ENCODE measurements at regions not wholly inside any gene's neighbourhood (a gene's known extent, or its start where the extent isn't known, plus 50 kb on each side); places are given as distances from the start of the nearest gene placed in this dataset.

GRCh38 chr2:144950899-144951560 lies 431.1 kb upstream of the ZEB2 start:
- Histone ChIP-seq H3K9me3 (ENCODE audit: low read depth, low read length) (no peaks in the 10 kb centered on the region), H3K4me3 (ENCODE audit: low read length) (no peak overlapping the region), H3K27me3 (ENCODE audit: insufficient read depth, low read length) (no peaks in the 10 kb centered on the region), H3K4me1 (ENCODE audit: insufficient read depth, low read length) (peaks cover 8% of the 10 kb centered on the region)

- no peak overlapping the region for H3K4me3 ChIP-seq (ENCODE audit: low read length)
- H3K4me1 ChIP-seq (ENCODE audit: insufficient read depth, low read length): peaks cover 8% of the 10 kb centered on the region
- H3K9me3 ChIP-seq (ENCODE audit: low read depth, low read length): no peaks in the 10 kb centered on the region
- H3K27me3 ChIP-seq (ENCODE audit: insufficient read depth, low read length): no peaks in the 10 kb centered on the region
Observed at GRCh38 chr2:144948205-144948855, 428.4 kb upstream of the ZEB2 start.

- Histone ChIP-seq H3K27me3 (ENCODE audit: insufficient read depth, low read length) (no peaks in the 10 kb centered on the region), H3K9me3 (ENCODE audit: low read depth, low read length) (no peaks in the 10 kb centered on the region), H3K4me1 (ENCODE audit: insufficient read depth, low read length) (peaks cover 8% of the 10 kb centered on the region), H3K4me3 (ENCODE audit: low read length) (no peak overlapping the region)
Observed at GRCh38 chr2:144947709-144948037, 427.8 kb upstream of the ZEB2 start.

- H3K27me3 ChIP-seq (ENCODE audit: insufficient read depth, low read length): no peaks in the 10 kb centered on the region
- H3K9me3 ChIP-seq (ENCODE audit: low read depth, low read length): no peaks in the 10 kb centered on the region
- H3K4me1 ChIP-seq (ENCODE audit: insufficient read depth, low read length): peaks cover 8% of the 10 kb centered on the region
- H3K4me3 ChIP-seq (ENCODE audit: low read length): no peak overlapping the region
Observed at GRCh38 chr2:144946263-144946662, 426.3 kb upstream of the ZEB2 start.

GRCh38 chr2:144944546-144945220 lies 424.8 kb upstream of the ZEB2 start:
- H3K4me3 ChIP-seq (ENCODE audit: low read length): no peak overlapping the region
- no peaks in the 10 kb centered on the region for H3K9me3 ChIP-seq (ENCODE audit: low read depth, low read length)
- H3K27me3 ChIP-seq (ENCODE audit: insufficient read depth, low read length): no peaks in the 10 kb centered on the region
- peaks cover 8% of the 10 kb centered on the region for H3K4me1 ChIP-seq (ENCODE audit: insufficient read depth, low read length)

GRCh38 chr2:144943986-144944385 lies 424.1 kb upstream of the ZEB2 start:
- H3K4me1 ChIP-seq (ENCODE audit: insufficient read depth, low read length): peaks cover 8% of the 10 kb centered on the region
- no peaks in the 10 kb centered on the region for H3K9me3 ChIP-seq (ENCODE audit: low read depth, low read length)
- no peak overlapping the region for H3K4me3 ChIP-seq (ENCODE audit: low read length)
- H3K27me3 ChIP-seq (ENCODE audit: insufficient read depth, low read length): no peaks in the 10 kb centered on the region

- no peaks in the 10 kb centered on the region for H3K27me3 ChIP-seq (ENCODE audit: insufficient read depth, low read length)
- H3K4me3 ChIP-seq (ENCODE audit: low read length): no peak overlapping the region
- no peaks in the 10 kb centered on the region for H3K9me3 ChIP-seq (ENCODE audit: low read depth, low read length)
- H3K4me1 ChIP-seq (ENCODE audit: insufficient read depth, low read length): peaks cover 8% of the 10 kb centered on the region
Observed at GRCh38 chr2:144943293-144943941, 423.5 kb upstream of the ZEB2 start.

GRCh38 chr2:144942516-144943256 lies 422.8 kb upstream of the ZEB2 start:
- peaks cover 8% of the 10 kb centered on the region for H3K4me1 ChIP-seq (ENCODE audit: insufficient read depth, low read length)
- no peaks in the 10 kb centered on the region for H3K27me3 ChIP-seq (ENCODE audit: insufficient read depth, low read length)
- H3K4me3 ChIP-seq (ENCODE audit: low read length): no peak overlapping the region
- no peaks in the 10 kb centered on the region for H3K9me3 ChIP-seq (ENCODE audit: low read depth, low read length)

- peaks cover 8% of the 10 kb centered on the region for H3K4me1 ChIP-seq (ENCODE audit: insufficient read depth, low read length)
- H3K27me3 ChIP-seq (ENCODE audit: insufficient read depth, low read length): no peaks in the 10 kb centered on the region
- H3K4me3 ChIP-seq (ENCODE audit: low read length): no peak overlapping the region
- no peaks in the 10 kb centered on the region for H3K9me3 ChIP-seq (ENCODE audit: low read depth, low read length)
Observed at GRCh38 chr2:144941743-144942488, 422.0 kb upstream of the ZEB2 start.

GRCh38 chr2:144939590-144939989 lies 419.7 kb upstream of the ZEB2 start:
- no peaks in the 10 kb centered on the region for H3K9me3 ChIP-seq (ENCODE audit: low read depth, low read length)
- H3K27me3 ChIP-seq (ENCODE audit: insufficient read depth, low read length): no peaks in the 10 kb centered on the region
- no peaks in the 10 kb centered on the region for H3K4me1 ChIP-seq (ENCODE audit: insufficient read depth, low read length)
- no peak overlapping the region for H3K4me3 ChIP-seq (ENCODE audit: low read length)

GRCh38 chr2:144937910-144938709 lies 418.2 kb upstream of the ZEB2 start:
- no peaks in the 10 kb centered on the region for H3K9me3 ChIP-seq (ENCODE audit: low read depth, low read length)
- H3K4me3 ChIP-seq (ENCODE audit: low read length): no peak overlapping the region
- H3K4me1 ChIP-seq (ENCODE audit: insufficient read depth, low read length): no peaks in the 10 kb centered on the region
- no peaks in the 10 kb centered on the region for H3K27me3 ChIP-seq (ENCODE audit: insufficient read depth, low read length)

GRCh38 chr2:144937066-144937465 lies 417.1 kb upstream of the ZEB2 start:
- H3K9me3 ChIP-seq (ENCODE audit: low read depth, low read length): no peaks in the 10 kb centered on the region
- no peaks in the 10 kb centered on the region for H3K27me3 ChIP-seq (ENCODE audit: insufficient read depth, low read length)
- no peak overlapping the region for H3K4me3 ChIP-seq (ENCODE audit: low read length)
- no peaks in the 10 kb centered on the region for H3K4me1 ChIP-seq (ENCODE audit: insufficient read depth, low read length)

GRCh38 chr2:144936442-144936841 lies 416.5 kb upstream of the ZEB2 start:
- Histone ChIP-seq H3K4me1 (ENCODE audit: insufficient read depth, low read length) (no peaks in the 10 kb centered on the region), H3K27me3 (ENCODE audit: insufficient read depth, low read length) (no peaks in the 10 kb centered on the region), H3K4me3 (ENCODE audit: low read length) (no peak overlapping the region), H3K9me3 (ENCODE audit: low read depth, low read length) (no peaks in the 10 kb centered on the region)

GRCh38 chr2:144935736-144936135 lies 415.8 kb upstream of the ZEB2 start:
- no peaks in the 10 kb centered on the region for H3K9me3 ChIP-seq (ENCODE audit: low read depth, low read length)
- H3K27me3 ChIP-seq (ENCODE audit: insufficient read depth, low read length): no peaks in the 10 kb centered on the region
- H3K4me3 ChIP-seq (ENCODE audit: low read length): no peak overlapping the region
- H3K4me1 ChIP-seq (ENCODE audit: insufficient read depth, low read length): no peaks in the 10 kb centered on the region

Data from mononuclear cell (primary cell).